BE2C (cell line): ENCODE measurements at regions not wholly inside any gene's neighbourhood (a gene's known extent, or its start where the extent isn't known, plus 50 kb on each side); places are given as distances from the start of the nearest gene placed in this dataset.

Source experiments
- DNase-seq: peaks from one replicate; pipeline ENCODE4 v3.0.0-alpha.2; 2020
- H3K27me3 ChIP-seq: fragments of 250-450 bp; sonication (Bioruptor Pico); 2 replicates; pipeline ENCODE4 v1.5.1; 2020; ENCODE audit warnings: mild to moderate bottlenecking
- H3K36me3 ChIP-seq: fragments of 250-450 bp; sonication (Bioruptor Pico); 2 replicates; pipeline ENCODE4 v1.5.1; 2020; ENCODE audit warnings: mild to moderate bottlenecking
- H3K4me1 ChIP-seq: fragments of 250-450 bp; sonication (Bioruptor Pico); 2 replicates; pipeline ENCODE4 v1.5.1; 2020
- H3K4me3 ChIP-seq: 2 replicates; pipeline ENCODE4 v1.5.1; 2011; ENCODE audit warnings: low read depth, low read length
- H3K9me3 ChIP-seq: fragments of 250-450 bp; sonication (Bioruptor Pico); 2 replicates; pipeline ENCODE4 v1.5.1; 2020
- CTCF ChIP-seq: IDR thresholded peaks from 2 replicates; pipeline ENCODE4 v1.5.1; 2012; ENCODE audit warnings: mild to moderate bottlenecking, low read depth, low read length

GRCh38 chr16:72349719-72350118 is 177.8 kb upstream of the PMFBP1 start:
- H3K4me3 ChIP-seq, result no peak overlapping the region
- H3K9me3 ChIP-seq, result no peaks in the 10 kb centered on the region
- no peak for TF ChIP-seq CTCF
- H3K27me3 ChIP-seq, result no peaks in the 10 kb centered on the region
- 0 out of 2 replicates have a peak, but pooled peaks cover 2% of the 10 kb centered on the region for H3K4me1 ChIP-seq
- H3K36me3 ChIP-seq, result no peaks in the 10 kb centered on the region
- no peak for DNase-seq

- Histone ChIP-seq H3K4me1 (no peaks in the 10 kb centered on the region), H3K4me3 (no peak overlapping the region), H3K9me3 (no peaks in the 10 kb centered on the region), H3K36me3 (no peaks in the 10 kb centered on the region), H3K27me3 (no peaks in the 10 kb centered on the region)
- no peak for TF ChIP-seq CTCF
- DNase-seq, result no peak
Observed at GRCh38 chr16:72332926-72333325, 161.0 kb upstream of the PMFBP1 start.

GRCh38 chr16:72324578-72324977 is 152.6 kb upstream of the PMFBP1 start:
- Histone ChIP-seq H3K9me3 (no peaks in the 10 kb centered on the region; the same call in 1 of the 2 replicates), H3K36me3 (no peaks in the 10 kb centered on the region), H3K27me3 (no peaks in the 10 kb centered on the region), H3K4me3 (no peak overlapping the region), H3K4me1 (no peaks in the 10 kb centered on the region)
- no peak for TF ChIP-seq CTCF
- DNase-seq, result no peak

GRCh38 chr16:72317446-72317845 is 145.5 kb upstream of the PMFBP1 start:
- DNase-seq, result no peak
- Histone ChIP-seq H3K9me3 (no peaks in the 10 kb centered on the region; the same call in 1 of the 2 replicates), H3K27me3 (no peaks in the 10 kb centered on the region), H3K4me3 (no peak overlapping the region), H3K36me3 (no peaks in the 10 kb centered on the region), H3K4me1 (no peaks in the 10 kb centered on the region)
- TF ChIP-seq CTCF, result no peak

- no peaks in the 10 kb centered on the region for H3K36me3 ChIP-seq
- TF ChIP-seq CTCF, result no peak
- H3K4me3 ChIP-seq, result no peak overlapping the region
- no peak for DNase-seq
- peaks cover 3% of the 10 kb centered on the region for H3K9me3 ChIP-seq
- no peaks in the 10 kb centered on the region for H3K4me1 ChIP-seq
- no peaks in the 10 kb centered on the region for H3K27me3 ChIP-seq
Observed at GRCh38 chr16:72313903-72314302, 141.9 kb upstream of the PMFBP1 start.

- no peak for DNase-seq
- no peak for TF ChIP-seq CTCF
- no peaks in the 10 kb centered on the region for H3K36me3 ChIP-seq
- H3K9me3 ChIP-seq, result peaks cover 3% of the 10 kb centered on the region
- no peak overlapping the region for H3K4me3 ChIP-seq
- H3K27me3 ChIP-seq, result no peaks in the 10 kb centered on the region
- H3K4me1 ChIP-seq, result no peaks in the 10 kb centered on the region
Observed at GRCh38 chr16:72312828-72313227, 140.9 kb upstream of the PMFBP1 start.
